K562 (cell line): ENCODE measurements at regions not wholly inside any gene's neighbourhood (a gene's known extent, or its start where the extent isn't known, plus 50 kb on each side); places are given as distances from the start of the nearest gene placed in this dataset.

Source experiments
- ATAC-seq: fragments of 200-7000 bp; cut with Tn5 transposase; 3 replicates; pipeline ENCODE4 v1.9.1; 2020; ENCODE audit warnings: moderate library complexity
- BruUV-seq: library from RNA; stranded (reverse); fragments of 400-500 nt; replicated peaks from 2 replicates; lab custom pipeline; 2021; lab: Mats Ljungman, UMichigan
- CTCF ChIA-PET: fragments of 300-600 bp; formaldehyde crosslinking; extraction: SDS; loops from one replicate; lab custom pipeline; 2021; ENCODE audit warnings: low intra/inter-chr PET ratio; lab: Yijun Ruan, JAX
- POLR2A ChIA-PET: fragments of 300-600, 350-650 bp; sonication (Branson Sonifier 250); formaldehyde crosslinking; extraction: SDS; loops from one replicate; lab custom pipeline; 2021; ENCODE audit warnings: antibody characterized with exemption, inconsistent platforms; lab: Yijun Ruan, JAX
- DNase-seq, 4 experiments: peaks; one replicate each; pipeline versions ENCODE4 v3.0.0 to v3.0.0-alpha.2; 2011 to 2018; ENCODE audit warnings: low spot score in 3 of 4, mixed read lengths in 3 of 4; ENCODE audit errors: extremely low read depth in 1 of 4
- FAIRE-seq: peaks from 2 replicates; lab custom pipeline; 2011; peaks lifted over from hg19 to GRCh38; lab: Jason Lieb, UNC
- H2AFZ ChIP-seq: 2 replicates; pipeline ENCODE4 v1.6.0; 2011; ENCODE audit warnings: low read depth, low read length, control low read depth, inconsistent platforms
- H3K27ac ChIP-seq: fragments of 200-600 bp; 3 replicates; pipeline ENCODE4 v1.8.0; 2011; ENCODE audit warnings: low read depth, mild to moderate bottlenecking, control low read depth, inconsistent platforms, low read length, moderate library complexity, mixed read lengths; ENCODE audit errors: extremely low read depth
- H3K27me3 ChIP-seq, 2 experiments: fragments of 300-600 bp in 1 of 2; 2 replicates in 1 of 2; 3 replicates in 1 of 2; pipeline versions ENCODE4 v1.6.0 to v1.8.0; 2011; ENCODE audit warnings: inconsistent platforms in 2 of 2, low read length in 2 of 2, mild to moderate bottlenecking in 1 of 2, mixed read lengths in 1 of 2, moderate library complexity in 1 of 2; ENCODE audit not compliant: control insufficient read depth in 2 of 2, insufficient read depth in 2 of 2
- H3K36me3 ChIP-seq: fragments of 300-600 bp; 3 replicates; pipeline ENCODE4 v1.8.0; 2011; ENCODE audit warnings: mild to moderate bottlenecking, low read length, inconsistent platforms; ENCODE audit not compliant: control insufficient read depth, insufficient read depth
- H3K4me1 ChIP-seq, 2 experiments: fragments of 200-600 bp in 1 of 2; replicated peaks in 1 of 2; 2 replicates in 1 of 2; 3 replicates in 1 of 2; pipeline versions ENCODE4 v1.5.1 to v1.8.0; 2011; ENCODE audit warnings: inconsistent platforms in 2 of 2, low read length in 2 of 2, mild to moderate bottlenecking in 1 of 2, mixed read lengths in 1 of 2, moderate library complexity in 1 of 2; ENCODE audit not compliant: control insufficient read depth in 2 of 2, insufficient read depth in 2 of 2
- H3K4me2 ChIP-seq: 2 replicates; pipeline ENCODE4 v1.6.1; 2011; ENCODE audit warnings: low read length, control low read depth, inconsistent platforms, mixed read lengths; ENCODE audit not compliant: insufficient read depth
- H3K4me3 ChIP-seq: fragments of 200-600 bp; sonication (generic), shearing (Covaris generic); 2 replicates; pipeline ENCODE4 v1.5.1; 2016; ENCODE audit warnings: control low read depth, inconsistent platforms
- H3K79me2 ChIP-seq: fragments of 200-600 bp; 3 replicates; pipeline ENCODE4 v1.8.0; 2011; ENCODE audit warnings: low read length, inconsistent platforms; ENCODE audit not compliant: control insufficient read depth, insufficient read depth
- H3K9ac ChIP-seq, 2 experiments: 2 replicates each; pipeline versions ENCODE4 v1.6.0 to v1.6.1; 2011; ENCODE audit warnings: low read depth in 2 of 2, low read length in 2 of 2, control low read depth in 1 of 2, inconsistent platforms in 1 of 2, mild to moderate bottlenecking in 1 of 2, mixed read lengths in 1 of 2; ENCODE audit not compliant: insufficient read depth in 1 of 2
- H3K9me1 ChIP-seq: one replicate; pipeline ENCODE4 v1.6.0; 2011; ENCODE audit warnings: inconsistent platforms, mild to moderate bottlenecking, low read length, moderate library complexity; ENCODE audit not compliant: control insufficient read depth, insufficient read depth
- H3K9me3 ChIP-seq: replicated peaks from 2 replicates; pipeline ENCODE4 v1.5.1; 2011; ENCODE audit warnings: low read depth, low read length, inconsistent platforms; ENCODE audit not compliant: control insufficient read depth, insufficient read depth
- H4K20me1 ChIP-seq: replicated peaks from 2 replicates; pipeline ENCODE4 v1.6.1; 2011; ENCODE audit warnings: low read length, inconsistent platforms, mixed read lengths; ENCODE audit not compliant: control insufficient read depth, insufficient read depth
- ILF3 ChIP-seq: fragments of 450-650 bp; IDR thresholded peaks from 2 replicates; pipeline ENCODE4 v1.6.1; 2018; ENCODE audit warnings: antibody characterized with exemption, mild to moderate bottlenecking, moderate library complexity, borderline replicate concordance
- NUFIP1 ChIP-seq: fragments of 450-650 bp; IDR thresholded peaks from 2 replicates; pipeline ENCODE4 v1.6.1; 2018; ENCODE audit not compliant: partially characterized antibody
- POLR2AphosphoS2 ChIP-seq: IDR thresholded peaks from 2 replicates; pipeline ENCODE4 v1.6.1; 2012; ENCODE audit warnings: low read length, improper control_type of control experiment
- SP2 ChIP-seq: IDR thresholded peaks from 2 replicates; pipeline ENCODE4 v1.6.1; 2011; ENCODE audit warnings: mild to moderate bottlenecking, low read depth, low read length, moderate library complexity; ENCODE audit not compliant: poor library complexity, severe bottlenecking; ENCODE audit errors: extremely low read depth
- ZNF12 ChIP-seq: sonication (generic); formaldehyde crosslinking; IDR thresholded peaks from 2 replicates; pipeline ENCODE4 v1.4.0; 2020; ENCODE audit warnings: mild to moderate bottlenecking, missing genetic modification reagents
- WGBS: fragments of 100-300 bp; shearing (Covaris generic); methylation state at CpG from one replicate; pipeline ENCODE4 v1.1.6; 2016; ENCODE audit warnings: low coverage, mixed read lengths; ENCODE audit not compliant: insufficient coverage; ENCODE audit errors: missing lambda C conversion rate; 5-methylcytosine and 5-hydroxymethylcytosine counted together
- in situ Hi-C: fragments of 300-500 bp; cut with MboI; formaldehyde crosslinking; loops from 4 replicates; pipeline ENCODE4 v1.15.0; 2018; ENCODE audit warnings: inconsistent platforms, mixed read lengths
- intact Hi-C: fragments of 100-400 bp; cut with micrococcal nuclease; formaldehyde crosslinking; loops from 2 replicates; pipeline ENCODE4 v1.14.2; 2022
- TF ChIP-seq, protein P1 (sequence below): fragments of 450-650 bp; conservative IDR thresholded peaks from 2 replicates; pipeline ENCODE4 v1.6.1; 2016; ENCODE audit warnings: missing genetic modification characterization, low read depth, mild to moderate bottlenecking, missing compliant biosample characterization, moderate library complexity
- TF ChIP-seq, protein P2 (sequence below): fragments of 250-450 bp; sonication (Bioruptor Pico); IDR thresholded peaks from 2 replicates; pipeline ENCODE4 v1.4.0; 2020; ENCODE audit warnings: mild to moderate bottlenecking, moderate library complexity
- TF ChIP-seq, protein P3 (sequence below): fragments of 450-650 bp; formaldehyde crosslinking; IDR thresholded peaks from 2 replicates; pipeline ENCODE4 v1.4.0; 2022; ENCODE audit warnings: missing genetic modification characterization
- TF ChIP-seq, protein P4 (sequence below): fragments of 250-450 bp; sonication (Bioruptor Pico); IDR thresholded peaks from 2 replicates; pipeline ENCODE4 v1.4.0; 2020; ENCODE audit warnings: mild to moderate bottlenecking, moderate library complexity, borderline replicate concordance
- TF ChIP-seq, protein P5 (sequence below): fragments of 450-650 bp; IDR thresholded peaks from 2 replicates; pipeline ENCODE4 v1.6.1; 2017; ENCODE audit warnings: antibody characterized with exemption

DNA sequence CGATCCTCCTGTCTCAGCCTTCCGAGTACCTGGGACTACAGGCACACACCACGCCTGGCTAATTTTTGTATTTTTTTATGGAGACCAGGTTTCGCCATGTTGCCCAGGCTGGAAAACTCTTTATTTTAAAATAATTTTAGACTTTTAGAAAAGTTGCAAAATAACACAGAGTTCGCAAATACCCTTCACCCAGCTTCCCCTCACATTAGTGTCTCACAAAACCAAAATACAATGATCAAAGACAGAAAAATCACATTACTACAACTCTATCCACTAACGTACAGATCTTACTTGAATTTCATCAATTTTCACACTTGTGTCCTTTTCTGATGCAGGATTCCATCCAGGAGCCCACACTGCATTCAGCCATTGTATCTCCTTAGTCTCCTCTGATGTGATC lies 58.8 kb upstream of the ERRFI1 start:
- 18% methylated on average over 6 of the region's 6 CpGs for WGBS
- intact Hi-C loops (no loop called here), in situ Hi-C loops (no loop called here)
- Histone ChIP-seq H3K79me2 (no peaks in the 10 kb centered on the region), H3K27ac (no peak overlapping the region), H3K4me3 (no peak overlapping the region), H3K9me3 (no peaks in the 10 kb centered on the region), H3K9me1 (no peaks in the 10 kb centered on the region), H2AFZ (no peak overlapping the region), H4K20me1 (no peaks in the 10 kb centered on the region), H3K4me2 (no peak overlapping the region), H3K36me3 (no peaks in the 10 kb centered on the region), H3K9ac (no peak overlapping the region), H3K27me3 (peaks cover 14 to 35% of the 10 kb centered on the region in 2 experiments), H3K4me1 (no peaks in the 10 kb centered on the region; a peak in 1 of 5 replicates)
- FAIRE-seq: no peak
- no peak for ATAC-seq
- DNase-seq: no peak
- CTCF ChIA-PET: no interaction called here
- no TSS peak for BruUV-seq
- POLR2A ChIA-PET: interaction anchor here (1.5 to 1.9 kb wide), 2 partner anchors 10 to 86 kb away, joined by 3 to 7 read pairs; no protein-coding TSS in a partner anchor
- TF ChIP-seq, protein P1, sequence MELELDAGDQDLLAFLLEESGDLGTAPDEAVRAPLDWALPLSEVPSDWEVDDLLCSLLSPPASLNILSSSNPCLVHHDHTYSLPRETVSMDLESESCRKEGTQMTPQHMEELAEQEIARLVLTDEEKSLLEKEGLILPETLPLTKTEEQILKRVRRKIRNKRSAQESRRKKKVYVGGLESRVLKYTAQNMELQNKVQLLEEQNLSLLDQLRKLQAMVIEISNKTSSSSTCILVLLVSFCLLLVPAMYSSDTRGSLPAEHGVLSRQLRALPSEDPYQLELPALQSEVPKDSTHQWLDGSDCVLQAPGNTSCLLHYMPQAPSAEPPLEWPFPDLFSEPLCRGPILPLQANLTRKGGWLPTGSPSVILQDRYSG (tag): no peak
- TF ChIP-seq NUFIP1 (no peak), ZNF12 (CRISPR knock-in tag) (no peak), SP2 (no peak), POLR2AphosphoS2 (no peak), ILF3 (no peak)
- TF ChIP-seq, protein P2, sequence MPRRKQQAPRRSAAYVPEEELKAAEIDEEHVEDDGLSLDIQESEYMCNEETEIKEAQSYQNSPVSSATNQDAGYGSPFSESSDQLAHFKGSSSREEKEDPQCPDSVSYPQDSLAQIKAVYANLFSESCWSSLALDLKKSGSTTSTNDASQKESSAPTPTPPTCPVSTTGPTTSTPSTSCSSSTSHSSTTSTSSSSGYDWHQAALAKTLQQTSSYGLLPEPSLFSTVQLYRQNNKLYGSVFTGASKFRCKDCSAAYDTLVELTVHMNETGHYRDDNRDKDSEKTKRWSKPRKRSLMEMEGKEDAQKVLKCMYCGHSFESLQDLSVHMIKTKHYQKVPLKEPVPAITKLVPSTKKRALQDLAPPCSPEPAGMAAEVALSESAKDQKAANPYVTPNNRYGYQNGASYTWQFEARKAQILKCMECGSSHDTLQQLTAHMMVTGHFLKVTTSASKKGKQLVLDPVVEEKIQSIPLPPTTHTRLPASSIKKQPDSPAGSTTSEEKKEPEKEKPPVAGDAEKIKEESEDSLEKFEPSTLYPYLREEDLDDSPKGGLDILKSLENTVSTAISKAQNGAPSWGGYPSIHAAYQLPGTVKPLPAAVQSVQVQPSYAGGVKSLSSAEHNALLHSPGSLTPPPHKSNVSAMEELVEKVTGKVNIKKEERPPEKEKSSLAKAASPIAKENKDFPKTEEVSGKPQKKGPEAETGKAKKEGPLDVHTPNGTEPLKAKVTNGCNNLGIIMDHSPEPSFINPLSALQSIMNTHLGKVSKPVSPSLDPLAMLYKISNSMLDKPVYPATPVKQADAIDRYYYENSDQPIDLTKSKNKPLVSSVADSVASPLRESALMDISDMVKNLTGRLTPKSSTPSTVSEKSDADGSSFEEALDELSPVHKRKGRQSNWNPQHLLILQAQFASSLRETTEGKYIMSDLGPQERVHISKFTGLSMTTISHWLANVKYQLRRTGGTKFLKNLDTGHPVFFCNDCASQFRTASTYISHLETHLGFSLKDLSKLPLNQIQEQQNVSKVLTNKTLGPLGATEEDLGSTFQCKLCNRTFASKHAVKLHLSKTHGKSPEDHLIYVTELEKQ (CRISPR knock-in tag): no peak
- TF ChIP-seq, protein P3, sequence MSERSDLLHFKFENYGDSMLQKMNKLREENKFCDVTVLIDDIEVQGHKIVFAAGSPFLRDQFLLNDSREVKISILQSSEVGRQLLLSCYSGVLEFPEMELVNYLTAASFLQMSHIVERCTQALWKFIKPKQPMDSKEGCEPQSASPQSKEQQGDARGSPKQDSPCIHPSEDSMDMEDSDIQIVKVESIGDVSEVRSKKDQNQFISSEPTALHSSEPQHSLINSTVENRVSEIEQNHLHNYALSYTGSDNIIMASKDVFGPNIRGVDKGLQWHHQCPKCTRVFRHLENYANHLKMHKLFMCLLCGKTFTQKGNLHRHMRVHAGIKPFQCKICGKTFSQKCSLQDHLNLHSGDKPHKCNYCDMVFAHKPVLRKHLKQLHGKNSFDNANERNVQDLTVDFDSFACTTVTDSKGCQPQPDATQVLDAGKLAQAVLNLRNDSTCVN (CRISPR knock-in tag): no peak
- TF ChIP-seq, protein P4, sequence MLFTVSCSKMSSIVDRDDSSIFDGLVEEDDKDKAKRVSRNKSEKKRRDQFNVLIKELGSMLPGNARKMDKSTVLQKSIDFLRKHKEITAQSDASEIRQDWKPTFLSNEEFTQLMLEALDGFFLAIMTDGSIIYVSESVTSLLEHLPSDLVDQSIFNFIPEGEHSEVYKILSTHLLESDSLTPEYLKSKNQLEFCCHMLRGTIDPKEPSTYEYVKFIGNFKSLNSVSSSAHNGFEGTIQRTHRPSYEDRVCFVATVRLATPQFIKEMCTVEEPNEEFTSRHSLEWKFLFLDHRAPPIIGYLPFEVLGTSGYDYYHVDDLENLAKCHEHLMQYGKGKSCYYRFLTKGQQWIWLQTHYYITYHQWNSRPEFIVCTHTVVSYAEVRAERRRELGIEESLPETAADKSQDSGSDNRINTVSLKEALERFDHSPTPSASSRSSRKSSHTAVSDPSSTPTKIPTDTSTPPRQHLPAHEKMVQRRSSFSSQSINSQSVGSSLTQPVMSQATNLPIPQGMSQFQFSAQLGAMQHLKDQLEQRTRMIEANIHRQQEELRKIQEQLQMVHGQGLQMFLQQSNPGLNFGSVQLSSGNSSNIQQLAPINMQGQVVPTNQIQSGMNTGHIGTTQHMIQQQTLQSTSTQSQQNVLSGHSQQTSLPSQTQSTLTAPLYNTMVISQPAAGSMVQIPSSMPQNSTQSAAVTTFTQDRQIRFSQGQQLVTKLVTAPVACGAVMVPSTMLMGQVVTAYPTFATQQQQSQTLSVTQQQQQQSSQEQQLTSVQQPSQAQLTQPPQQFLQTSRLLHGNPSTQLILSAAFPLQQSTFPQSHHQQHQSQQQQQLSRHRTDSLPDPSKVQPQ (CRISPR knock-in tag): no peak
- TF ChIP-seq, protein P5, sequence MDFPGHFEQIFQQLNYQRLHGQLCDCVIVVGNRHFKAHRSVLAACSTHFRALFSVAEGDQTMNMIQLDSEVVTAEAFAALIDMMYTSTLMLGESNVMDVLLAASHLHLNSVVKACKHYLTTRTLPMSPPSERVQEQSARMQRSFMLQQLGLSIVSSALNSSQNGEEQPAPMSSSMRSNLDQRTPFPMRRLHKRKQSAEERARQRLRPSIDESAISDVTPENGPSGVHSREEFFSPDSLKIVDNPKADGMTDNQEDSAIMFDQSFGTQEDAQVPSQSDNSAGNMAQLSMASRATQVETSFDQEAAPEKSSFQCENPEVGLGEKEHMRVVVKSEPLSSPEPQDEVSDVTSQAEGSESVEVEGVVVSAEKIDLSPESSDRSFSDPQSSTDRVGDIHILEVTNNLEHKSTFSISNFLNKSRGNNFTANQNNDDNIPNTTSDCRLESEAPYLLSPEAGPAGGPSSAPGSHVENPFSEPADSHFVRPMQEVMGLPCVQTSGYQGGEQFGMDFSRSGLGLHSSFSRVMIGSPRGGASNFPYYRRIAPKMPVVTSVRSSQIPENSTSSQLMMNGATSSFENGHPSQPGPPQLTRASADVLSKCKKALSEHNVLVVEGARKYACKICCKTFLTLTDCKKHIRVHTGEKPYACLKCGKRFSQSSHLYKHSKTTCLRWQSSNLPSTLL: no peak
